Ovary (tissue), 3 donors: ENCODE measurements at regions not wholly inside any gene's neighbourhood (a gene's known extent, or its start where the extent isn't known, plus 50 kb on each side); places are given as distances from the start of the nearest gene placed in this dataset.

Experiments
- CTCF ChIP-seq, 3 donors: fragments of 450-650 bp in 2 of 3; fragments of 200-600 bp in 1 of 3; IDR thresholded peaks; one replicate each; pipeline versions ENCODE4 v1.5.1 to v1.8.0; 2016 to 2022; ENCODE audit warnings: antibody characterized with exemption in 3 of 3, mild to moderate bottlenecking in 1 of 3
- EP300 ChIP-seq: sonication (generic); formaldehyde crosslinking; IDR thresholded peaks from one replicate; pipeline ENCODE4 v1.6.1; 2017; ENCODE audit warnings: antibody characterized with exemption
- donor health status: DM: no; HTN: no; CAD: no.

GRCh38 chr3:10646531-10647335 is 141.3 kb upstream of the ATP2B2 start:
- TF ChIP-seq CTCF (IDR thresholded peaks at IDR 0.05) (no peak), EP300 (no peak)
